ENCODE measurements at regions not wholly inside any gene's neighbourhood (a gene's known extent, or its start where the extent isn't known, plus 50 kb on each side); places are given as distances from the start of the nearest gene placed in this dataset.

DNA sequence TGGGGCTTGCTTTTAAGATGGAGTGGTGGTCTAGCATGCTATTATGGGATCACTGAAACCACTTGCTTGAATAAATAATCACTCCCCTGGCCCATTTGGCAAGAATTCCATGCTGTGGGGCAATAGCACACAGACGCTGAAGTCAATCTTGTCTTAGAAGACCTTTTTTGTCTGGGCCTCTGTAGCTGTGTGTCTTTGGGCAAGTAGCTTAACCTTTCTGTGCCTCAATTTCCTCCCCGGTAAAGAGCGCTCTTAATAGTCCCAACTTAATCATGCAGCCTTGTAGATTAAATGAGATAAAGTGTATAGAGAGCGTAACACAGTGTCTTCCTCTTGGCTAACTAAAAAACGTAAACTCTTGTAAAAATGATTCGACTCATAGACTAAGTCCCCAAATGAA lies 125.4 kb upstream of the IGSF21 start:
- no peak for DNase-seq

DNA sequence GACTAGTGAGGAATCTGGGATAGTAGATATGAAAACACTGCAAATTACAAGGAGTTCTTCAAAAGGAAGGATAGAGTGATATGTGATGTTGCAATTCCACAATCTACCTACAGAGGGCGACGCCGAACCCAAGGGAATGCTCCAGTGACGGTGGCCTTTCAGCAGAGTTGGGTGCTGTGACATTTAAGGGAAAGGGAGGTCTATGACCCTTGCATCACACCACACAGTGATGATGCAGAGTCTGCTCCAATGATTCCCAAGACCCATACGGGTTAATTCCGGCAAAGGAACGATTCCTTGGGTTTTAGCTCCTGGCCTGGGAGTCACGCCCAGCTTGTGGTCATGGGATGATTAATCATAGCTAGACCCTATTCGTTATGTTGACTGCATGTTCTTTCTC lies 123.0 kb upstream of the IGSF21 start:
- DNase-seq, result peak; percentile 9

DNA sequence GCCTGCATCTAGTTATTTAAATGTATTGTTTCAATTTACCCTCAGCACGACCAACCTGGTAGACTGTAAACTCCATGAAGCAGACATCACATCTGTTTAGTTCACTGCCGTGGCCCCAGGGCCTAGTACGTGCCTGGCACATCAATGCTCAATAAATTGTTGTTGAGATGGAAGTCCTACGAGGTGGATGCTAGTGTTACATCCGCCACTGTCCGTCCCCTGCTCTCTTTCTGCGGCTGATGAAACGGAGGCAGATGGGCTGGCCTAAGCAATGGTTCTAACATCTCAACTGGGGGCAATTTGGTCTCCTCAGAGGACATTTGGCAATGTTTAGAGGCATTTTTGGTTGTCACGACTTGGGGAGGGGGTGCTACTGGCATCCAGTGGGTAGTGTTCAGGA lies 121.4 kb upstream of the IGSF21 start:
- DNase-seq, result no peak

DNA sequence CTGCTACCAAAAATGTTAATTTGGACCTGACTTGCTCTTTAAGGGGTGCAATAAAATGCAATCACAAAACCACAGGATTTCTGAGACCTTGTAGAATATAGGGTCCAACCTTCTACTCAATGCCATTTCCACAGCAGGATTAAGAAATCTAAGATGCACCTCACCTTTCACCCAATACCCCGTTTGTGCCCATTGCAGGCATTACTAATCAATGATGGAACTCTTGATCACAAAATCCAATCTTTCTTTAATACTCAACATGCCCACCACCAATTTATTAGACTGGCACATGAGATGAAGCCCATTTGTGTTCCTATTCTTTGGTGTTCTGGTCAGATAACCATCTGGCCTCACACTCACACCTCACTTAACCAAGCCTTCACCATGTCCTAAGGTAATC lies 117.2 kb upstream of the IGSF21 start:
- no peak for DNase-seq

DNA sequence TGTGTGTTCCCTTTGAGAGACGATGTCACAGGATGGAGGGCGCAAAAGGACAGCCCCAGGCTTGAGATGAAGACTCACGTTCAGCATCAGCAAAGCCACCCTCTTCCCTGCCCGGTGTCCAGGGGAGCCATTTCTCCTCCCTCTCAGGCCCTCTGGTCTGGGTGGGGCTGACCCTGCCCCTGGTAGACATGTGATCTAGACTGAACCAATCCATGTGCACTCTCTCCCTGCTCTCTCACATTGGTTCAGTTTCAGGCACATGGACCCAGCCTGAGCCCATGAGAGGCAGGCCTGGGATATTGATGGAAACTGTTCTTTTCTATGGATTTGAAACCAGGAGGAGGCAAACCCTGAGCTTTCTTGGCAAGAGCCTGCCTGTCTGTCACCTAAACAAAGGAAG lies 115.6 kb upstream of the IGSF21 start:
- DNase-seq, result no peak

DNA sequence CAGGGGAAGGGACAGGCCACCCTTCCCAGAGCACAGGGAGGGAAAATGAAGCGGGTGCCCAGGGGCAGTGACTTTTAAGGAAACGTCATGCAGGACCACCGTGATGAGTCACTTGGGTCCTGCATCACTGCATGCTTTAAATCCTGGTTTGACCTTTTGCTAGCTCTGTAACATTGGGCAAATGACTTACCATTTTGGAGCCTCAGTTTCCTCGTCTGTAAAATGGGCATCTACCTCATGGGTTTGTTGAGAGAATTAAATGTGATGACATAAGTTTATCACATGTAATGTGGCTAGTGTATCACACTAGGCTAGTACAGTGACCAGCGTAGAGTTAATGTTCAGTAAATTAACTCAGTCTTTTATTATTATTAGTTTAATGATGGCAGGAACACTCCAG lies 114.8 kb upstream of the IGSF21 start:
- DNase-seq, result no peak

DNA sequence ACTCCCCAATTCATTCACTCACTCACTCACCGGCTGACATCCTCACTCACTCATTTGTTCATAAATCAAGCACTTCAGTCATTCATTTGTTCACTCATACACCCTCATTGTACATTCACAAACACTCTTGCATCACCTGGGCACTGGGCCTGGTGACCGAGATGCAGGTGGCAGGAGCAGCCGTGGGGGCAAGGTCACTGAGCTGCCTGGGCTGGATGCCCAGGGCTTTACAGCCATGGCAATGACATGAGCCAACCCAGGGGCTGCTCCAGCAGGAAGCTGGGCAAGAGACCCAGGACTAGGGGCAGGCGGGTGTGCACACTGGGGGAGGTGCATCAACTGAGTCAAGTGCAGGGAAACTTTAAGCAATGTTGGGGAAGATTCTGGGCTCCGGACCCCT lies 113.6 kb upstream of the IGSF21 start:
- no peak for DNase-seq

DNA sequence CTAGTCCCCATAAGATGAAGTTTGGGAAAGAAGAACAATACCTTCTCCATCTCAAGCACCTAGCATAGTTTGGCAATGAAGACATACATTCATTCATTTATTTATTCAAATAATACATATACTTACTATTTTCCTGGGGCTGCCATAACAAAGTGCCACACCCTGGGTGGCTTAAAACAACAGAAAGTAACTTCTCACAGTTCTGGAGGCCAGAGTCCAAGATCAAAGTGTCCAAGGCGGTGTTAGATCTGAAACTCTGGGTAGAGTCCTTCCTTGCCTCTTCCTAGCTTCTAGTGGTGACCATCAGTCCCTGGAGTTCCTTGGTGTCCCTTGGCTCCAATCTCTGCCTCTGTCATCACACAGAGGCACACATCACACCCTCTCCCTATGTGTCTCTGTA lies 112.1 kb upstream of the IGSF21 start:
- no peak for DNase-seq

DNA sequence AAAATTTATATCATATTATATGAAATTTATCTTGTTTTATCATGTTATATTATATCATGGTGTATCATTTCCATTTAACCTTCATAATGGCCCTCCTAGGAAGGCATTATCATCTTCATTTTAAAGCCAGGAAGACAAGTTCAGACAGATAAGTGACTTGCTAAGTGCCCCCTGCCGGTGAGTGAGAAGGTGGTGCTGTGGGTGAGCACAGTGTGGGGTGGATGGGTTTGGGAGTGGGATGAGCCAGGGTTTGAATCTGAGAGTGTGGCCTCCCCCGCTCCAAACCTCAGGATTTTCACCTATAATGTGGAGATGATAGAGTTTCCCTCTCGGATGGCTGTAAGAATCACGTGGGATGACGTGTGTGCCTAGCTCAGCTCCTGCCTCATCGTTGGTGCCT lies 108.7 kb upstream of the IGSF21 start:
- DNase-seq, result no peak

DNA sequence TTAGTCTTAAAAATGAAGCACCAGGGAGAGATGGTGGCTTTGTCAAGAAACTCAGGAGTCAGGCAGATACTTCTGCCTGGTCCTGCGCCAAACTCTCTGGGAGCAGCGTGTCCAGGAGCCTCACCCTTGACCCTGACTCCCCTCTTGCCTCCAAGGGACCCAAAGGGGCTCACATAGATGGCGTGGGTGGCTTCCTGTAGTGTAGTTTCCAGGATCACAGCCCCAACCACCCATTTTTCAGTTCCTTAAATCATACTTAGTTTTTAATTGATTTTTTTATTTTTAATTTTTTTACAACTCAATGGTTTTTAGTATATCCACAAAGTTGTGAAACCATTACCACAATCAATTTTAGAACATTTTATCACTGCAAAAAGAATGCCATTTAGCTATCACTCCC lies 107.7 kb upstream of the IGSF21 start:
- DNase-seq, result no peak

DNA sequence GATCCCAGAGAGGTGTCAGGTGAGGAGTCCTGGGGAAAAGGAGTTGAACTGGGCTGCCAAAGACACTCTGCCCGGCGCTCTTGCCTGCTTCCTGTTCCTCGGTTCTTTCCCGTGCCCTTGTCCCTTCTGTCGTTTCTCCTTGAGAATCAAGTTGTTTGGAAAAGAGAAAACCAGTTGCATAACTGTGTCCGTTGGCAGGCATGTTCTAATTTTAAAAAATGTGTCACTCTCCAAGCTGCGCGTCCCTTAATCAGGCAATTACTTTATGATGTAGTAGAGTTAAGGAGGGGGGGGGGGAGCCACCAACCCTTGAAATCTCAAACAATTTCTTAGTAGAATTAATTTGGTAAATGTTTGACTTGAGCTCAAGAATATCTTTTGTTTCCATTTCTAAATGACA lies 105.9 kb upstream of the IGSF21 start:
- no peak for DNase-seq

DNA sequence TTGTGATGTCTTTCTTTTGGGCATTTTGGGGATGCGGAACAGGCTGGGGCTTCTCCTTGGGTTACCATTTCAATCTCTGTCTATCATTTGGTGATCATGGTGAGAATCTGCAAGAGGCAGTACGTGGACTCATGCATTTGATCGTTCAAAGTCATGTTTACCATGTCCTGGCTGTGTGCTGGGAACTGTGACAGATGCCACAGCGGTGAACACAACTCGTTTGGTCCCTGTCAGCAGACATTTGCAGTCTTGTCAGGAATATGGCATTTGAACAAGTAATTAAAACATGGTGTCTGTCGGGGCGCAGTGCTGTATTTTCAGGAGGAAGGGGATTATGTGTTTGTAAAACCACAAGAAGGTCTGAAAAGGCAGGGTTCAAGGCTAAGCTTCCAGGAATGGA lies 103.3 kb upstream of the IGSF21 start:
- no peak for DNase-seq

DNA sequence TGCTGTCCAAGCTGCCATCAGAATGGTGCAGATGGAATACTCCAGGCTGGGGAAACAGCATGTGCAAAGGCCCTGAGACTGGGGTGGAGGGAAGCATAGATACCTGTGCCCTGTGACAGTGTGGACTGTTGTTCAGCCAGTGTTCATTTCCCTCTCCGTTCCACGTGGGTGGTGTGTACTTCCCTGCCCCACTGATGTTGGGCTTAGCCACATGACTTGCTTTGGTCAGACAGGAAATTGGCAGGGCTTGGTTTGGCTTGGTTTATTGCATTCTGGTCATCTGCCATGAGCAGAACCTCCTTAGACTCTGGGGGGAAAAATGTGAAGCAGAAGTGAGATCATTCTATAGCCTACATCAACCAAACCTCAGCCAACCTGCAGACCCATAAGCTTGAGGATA lies 102.4 kb upstream of the IGSF21 start:
- no peak for DNase-seq

DNA sequence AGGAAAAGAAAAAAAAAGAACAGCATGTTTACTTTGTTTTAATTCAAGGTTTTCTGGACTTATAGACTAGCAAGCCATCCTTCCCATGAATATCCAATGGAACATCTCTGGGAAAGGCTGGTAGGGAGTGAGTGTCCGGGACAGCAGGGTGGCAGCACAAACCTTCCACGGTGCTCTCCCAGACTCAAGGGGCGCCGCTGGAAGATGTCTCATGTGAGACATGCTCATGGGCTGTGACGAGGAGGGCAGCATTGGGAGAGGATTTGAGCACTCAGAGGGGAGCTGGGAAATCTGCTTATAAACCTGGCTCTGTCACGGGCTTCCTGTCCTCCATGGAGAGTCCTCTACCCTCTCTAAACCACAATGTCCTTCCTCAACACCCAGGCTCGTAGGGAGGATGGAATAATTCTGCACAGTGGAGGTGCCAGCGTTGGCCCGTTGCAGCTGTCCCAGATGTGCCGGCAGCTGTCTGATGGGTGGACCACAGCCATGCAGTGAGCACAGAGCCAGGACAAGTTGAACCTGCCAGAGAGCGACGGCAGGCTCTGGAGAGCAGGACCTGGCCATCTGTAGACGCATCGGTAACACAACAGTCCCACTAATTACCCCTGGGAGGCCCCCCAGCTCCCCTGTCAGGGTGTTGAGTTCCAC lies 100.1 kb upstream of the IGSF21 start:
- no peak for DNase-seq

DNA sequence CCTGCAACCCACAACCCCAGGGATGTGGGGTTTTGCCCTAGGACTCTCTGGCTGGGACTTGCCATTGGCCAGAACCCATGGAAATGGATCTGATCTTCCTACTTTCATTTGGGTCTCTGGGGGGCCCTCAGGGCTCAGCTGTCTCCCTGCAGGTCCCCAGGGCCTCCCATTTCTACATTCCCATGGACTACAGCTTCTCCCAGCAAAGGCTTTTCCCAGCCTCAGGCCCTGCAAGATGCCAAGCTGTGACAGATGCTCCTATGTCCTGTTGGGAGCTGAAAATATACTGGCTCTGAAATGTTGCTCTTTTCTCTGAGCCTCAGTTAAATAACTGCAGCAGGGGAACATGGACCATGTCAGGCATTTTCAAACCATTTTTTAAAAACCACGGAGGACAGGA lies 99.5 kb upstream of the IGSF21 start:
- DNase-seq, result no peak

DNA sequence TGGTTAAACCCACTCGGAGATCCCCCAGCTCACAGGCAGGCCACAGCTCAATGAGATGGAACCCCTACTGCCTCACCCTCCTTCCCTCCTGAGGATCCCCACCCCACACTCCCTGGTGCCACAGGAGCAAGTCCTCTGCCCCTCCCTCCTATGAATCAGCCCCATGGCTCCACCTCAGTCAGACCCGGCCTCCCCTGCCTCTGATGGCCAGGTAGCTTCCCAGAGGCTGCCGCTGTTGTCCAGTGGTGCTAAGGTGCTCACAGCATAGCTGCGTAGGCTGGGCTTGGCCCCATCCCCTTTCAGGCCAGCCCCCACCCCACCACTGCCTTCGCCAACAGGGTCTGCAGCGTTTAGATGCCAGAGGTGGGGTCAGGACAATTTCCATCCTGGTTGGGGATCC lies 98.5 kb upstream of the IGSF21 start:
- DNase-seq, result no peak

DNA sequence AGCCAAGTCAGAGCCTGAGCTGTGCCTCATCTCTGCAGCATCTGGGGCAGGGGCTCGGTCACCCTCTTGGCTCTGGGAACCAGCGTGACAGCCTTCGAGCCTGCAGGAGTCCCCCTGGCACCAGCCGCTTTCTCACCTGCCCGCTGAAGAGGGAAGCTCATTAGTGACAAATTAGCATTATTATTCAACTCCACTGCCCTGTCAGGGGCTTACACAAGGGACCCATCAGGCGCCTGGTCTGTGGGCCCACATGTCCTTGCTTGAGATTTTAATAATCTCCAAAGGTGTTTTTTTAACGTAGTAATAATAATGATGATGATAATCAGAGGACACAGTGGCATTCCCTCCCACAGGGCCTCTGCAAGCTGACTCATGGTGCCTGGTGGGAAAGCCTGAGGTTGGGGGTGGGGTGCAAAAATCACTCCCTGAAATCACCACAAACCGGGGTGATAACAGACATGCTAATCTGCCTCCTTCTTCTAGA lies 98.1 kb upstream of the IGSF21 start:
- DNase-seq, result no peak

DNA sequence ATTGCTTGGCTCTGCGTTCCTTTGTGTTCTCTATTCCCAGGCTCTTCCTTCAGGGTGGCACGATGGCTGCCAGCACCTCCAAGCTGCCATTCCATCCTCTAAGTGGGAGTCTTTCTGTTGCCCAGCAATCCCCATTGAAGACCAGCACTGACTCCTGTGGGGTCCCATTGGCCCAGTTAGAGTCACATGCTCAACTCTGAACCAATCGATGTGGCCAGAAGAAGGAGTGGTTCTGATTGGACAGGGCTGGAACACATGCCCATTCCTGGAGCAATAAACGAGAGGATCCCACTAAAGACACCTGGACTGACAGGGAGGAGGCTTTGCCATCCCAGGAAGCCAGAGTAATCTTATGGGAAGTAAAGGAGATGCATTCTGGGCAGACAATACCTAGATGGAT lies 97.2 kb upstream of the IGSF21 start:
- no peak for DNase-seq

DNA sequence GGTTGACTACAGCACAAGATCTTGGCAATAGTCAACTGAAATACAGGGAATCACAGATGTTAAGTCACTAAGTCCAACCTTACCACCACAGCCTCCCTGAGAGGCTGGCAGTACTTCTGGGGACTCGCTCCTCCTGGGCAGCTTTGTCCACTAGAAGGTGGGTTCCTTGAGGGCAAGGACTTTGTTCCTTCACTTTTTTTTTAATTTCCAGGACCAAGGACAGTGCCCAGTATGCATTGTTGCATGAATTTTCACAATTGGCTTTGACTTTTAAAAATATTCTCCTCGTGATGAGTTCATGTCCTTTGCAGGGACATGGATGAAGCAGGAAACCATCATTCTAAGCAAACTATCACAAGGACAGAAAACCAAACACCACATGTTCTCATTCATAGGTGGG lies 96.7 kb upstream of the IGSF21 start:
- DNase-seq, result no peak

DNA sequence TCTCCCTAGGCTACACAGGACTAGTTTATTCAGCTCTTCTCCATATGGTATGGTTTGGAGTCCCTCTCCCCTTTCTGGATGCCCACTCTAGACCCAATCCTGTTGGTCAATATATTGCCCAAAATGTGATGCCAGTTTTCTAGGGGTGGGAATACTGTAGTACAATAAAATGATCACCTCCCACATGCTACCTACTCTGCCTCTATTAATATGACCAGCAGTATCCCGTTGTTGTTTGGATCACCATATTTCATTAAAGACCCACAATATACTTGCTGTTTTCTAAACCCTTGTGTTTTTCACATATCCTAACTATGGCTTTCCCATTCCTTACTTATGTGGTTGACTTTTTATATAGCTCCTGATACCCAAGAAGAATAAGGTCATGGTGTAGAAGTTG lies 95.9 kb upstream of the IGSF21 start:
- DNase-seq, result no peak

DNA sequence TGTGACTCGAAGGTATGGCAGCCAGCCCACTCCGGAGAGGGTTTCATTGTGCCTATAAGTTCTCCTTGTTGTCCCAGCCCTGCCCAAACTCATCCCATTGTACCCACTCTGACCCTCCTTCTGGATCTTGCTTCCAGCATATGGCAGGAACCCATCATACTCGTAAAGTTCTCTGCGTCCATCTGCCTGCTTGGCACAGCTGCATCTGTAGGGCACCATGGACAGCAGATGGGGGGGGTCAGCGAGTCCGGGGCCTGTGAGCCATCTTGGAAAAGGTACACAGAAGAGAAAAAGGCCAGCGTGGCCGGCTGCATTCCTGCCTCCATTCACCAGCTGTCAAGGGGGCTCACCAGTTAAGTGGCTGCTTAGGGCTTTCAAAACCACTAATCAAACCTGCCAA lies 94.9 kb upstream of the IGSF21 start:
- DNase-seq, result no peak

DNA sequence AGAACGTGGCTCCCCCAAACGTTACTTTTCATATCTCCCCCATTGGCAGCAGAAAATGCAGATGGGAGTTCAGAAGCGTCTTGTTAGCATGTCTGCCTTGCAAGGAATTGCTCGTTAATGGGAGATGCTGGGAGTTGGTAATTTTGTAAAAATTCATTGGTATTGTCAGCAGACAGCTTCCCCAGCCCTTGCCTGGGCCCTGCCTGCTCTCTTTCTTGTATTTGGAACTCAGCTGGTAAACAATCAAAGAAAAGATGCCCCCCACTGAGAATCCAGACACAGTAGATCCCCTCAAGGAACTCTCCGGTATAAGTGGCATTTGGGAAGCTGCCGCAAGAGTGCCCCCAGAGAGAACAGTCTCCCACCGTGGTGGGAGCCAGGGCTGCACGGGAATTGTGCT lies 94.4 kb upstream of the IGSF21 start:
- no peak for DNase-seq

DNA sequence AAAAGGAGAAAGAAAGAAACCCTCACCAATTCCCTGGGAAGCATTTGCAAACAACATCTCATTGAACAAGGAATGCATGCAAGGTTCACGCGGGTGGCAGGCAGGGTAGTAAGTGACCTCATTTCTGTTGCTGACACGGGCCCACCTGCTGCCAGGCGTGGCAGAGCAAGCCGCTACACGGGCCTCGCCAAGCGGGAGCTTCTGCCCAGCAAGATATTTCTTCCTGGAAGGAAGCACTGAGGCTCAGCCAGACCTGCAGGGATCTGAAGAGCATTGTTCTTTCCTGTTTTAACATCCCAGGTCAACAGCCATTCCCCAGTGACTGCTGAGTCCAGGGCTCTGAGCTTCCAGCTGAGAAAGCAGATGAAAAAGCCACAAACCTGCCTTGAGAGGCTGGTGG lies 91.9 kb upstream of the IGSF21 start:
- DNase-seq, result no peak

DNA sequence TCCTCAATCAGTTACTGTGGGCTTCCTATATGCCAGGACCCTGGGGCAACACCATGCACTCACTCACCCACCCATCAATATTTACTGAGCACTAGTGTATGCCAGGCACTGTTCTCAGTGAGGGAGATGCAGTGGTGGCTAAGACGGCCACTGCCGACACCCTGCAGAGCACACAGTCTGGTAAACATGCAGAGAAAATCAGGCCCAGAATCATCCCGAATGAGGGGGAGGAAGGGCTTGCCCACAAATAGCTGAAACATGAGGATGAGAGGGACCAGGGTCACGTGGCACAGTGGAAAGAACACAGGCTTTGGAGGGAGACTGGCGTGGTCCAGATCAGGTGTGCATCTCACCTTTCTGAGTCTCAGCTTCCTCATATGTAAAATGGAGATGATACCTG lies 89.2 kb upstream of the IGSF21 start:
- DNase-seq, result no peak

DNA sequence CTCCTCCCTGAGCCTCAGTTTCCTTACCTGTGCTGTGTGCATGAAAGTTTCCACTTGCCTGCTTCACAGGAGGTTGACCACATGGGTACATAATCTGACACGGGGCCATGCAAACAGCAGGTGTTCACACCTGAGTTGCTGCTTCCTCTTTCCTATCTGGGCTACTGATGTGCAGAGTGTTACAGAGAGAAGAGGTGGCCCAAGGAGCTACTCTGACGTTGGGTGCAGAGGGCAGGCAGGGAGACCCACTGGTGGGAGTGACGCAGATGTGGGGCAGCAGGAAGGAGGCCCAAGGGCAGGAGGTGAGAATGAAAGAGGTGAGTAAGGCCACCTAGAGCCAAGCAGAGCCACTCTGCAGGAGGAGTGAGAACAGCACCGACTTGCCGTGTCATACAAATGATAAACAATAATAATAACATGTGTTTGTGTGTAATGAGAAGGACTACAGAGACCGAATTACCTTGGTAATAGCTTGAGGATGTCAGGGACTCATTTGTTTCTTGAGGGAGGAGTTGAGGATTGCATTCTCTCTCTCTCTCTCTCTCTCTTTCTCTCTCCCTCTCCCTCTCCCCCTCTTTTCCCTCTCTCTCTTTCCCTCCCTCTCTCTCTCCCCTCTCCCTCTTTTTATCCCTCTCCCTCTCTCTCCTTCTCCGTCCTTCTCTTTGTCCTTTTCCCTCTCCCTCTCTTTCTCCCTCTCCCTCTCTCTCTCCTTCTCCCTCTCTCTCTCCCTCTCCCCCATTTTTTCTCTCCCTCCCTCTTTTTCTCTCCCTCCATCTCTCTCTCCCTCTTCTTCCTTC lies 87.4 kb upstream of the IGSF21 start:
- DNase-seq, result no peak

Measured in COR-L47 (cell line).